AG08395 (cell line): ENCODE measurements at regions not wholly inside any gene's neighbourhood (a gene's known extent, or its start where the extent isn't known, plus 50 kb on each side); places are given as distances from the start of the nearest gene placed in this dataset.

Experiments
- DNase-seq: peaks from one replicate; pipeline ENCODE4 v3.0.0; 2012; ENCODE audit warnings: mixed read lengths, low spot score

GRCh38 chr3:5618170-5618569 lies 430.7 kb downstream of the EDEM1 start:
- no peak for DNase-seq

DNA sequence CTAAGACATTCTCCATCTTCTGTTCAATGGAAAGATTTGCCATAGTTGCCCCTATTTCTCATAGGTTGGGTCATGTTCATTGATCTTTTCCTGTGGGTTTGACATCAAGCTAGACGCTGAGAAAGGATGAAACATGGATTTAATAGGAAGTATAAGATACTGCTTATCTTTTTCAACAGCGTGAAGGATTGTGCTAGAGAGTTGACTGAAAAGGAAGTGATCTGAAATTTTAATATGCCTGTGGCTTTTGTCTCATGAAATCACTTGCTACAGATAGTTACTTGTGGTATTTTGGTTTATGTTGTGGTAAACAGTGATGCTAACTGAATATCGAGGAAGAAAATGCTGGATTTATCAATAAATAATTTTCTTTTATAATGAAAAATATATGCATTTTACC lies 442.9 kb downstream of the EDEM1 start:
- DNase-seq = no peak

DNA sequence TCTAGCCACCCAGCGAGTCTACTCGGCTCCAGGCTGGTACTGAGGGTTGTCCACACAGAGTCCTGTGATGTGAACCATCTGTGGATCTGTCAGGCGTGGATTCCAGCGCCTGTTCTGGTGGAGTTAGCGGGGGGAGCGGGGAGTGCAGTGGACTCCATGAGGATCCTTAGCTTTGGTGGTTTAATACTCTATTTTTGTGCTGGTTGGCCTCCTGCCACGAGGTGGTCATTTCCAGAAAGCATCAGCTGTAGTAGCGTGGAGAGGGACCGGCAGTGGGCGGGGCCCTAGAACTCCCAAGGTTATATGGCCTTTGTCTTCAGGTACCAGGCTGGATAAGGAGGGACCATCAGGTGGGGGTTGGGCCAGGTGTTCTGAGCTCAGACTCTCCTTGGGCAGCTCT lies 446.5 kb downstream of the EDEM1 start:
- DNase-seq = no peak

DNA sequence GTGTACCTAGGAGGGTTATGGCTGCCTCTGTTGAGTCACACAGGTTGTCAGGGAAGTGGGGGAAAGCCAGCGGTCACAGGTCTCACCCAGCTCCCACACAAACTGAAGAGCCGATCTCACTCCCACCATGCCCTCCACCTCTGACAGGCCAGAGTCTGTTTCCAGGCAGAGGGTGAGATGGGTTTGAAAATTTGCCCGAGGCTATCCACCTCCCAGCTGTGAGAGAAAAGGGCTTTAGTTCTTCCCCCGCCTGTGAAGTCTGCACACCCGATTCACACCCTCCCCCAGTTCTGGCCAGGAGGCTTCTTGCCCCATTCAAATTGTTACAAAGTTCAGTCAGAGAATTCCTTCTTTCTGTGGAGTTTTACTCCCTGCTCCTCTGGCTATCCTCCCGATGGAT lies 446.9 kb downstream of the EDEM1 start:
- no peak for DNase-seq

- no peak for DNase-seq
Measured at GRCh38 chr3:5635746-5636145, 448.2 kb downstream of the EDEM1 start.

DNA sequence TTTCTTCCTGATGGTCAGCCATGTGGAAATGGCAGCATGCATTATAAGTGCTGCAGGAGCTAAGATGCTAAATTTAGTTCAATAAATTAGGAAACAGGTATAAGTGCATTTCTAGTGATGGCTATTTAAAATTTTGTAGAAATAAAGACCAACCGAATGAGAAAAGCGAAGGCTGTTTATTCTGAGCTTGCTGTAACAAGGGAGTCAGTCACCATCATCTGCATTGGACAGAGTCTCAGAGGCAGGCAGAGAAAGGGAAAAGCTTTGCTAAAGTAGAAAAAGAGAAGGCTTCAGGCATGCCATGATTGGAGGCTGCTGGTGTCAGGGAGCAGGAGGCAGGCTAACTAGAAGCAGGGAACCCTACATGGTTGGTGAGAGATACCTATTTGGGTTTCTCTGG lies 451.0 kb downstream of the EDEM1 start:
- no peak for DNase-seq

- no peak for DNase-seq
Measured at GRCh38 chr3:5644773-5645670, 457.5 kb downstream of the EDEM1 start.

GRCh38 chr3:5645692-5646410 lies 458.3 kb downstream of the EDEM1 start:
- DNase-seq = no peak

DNA sequence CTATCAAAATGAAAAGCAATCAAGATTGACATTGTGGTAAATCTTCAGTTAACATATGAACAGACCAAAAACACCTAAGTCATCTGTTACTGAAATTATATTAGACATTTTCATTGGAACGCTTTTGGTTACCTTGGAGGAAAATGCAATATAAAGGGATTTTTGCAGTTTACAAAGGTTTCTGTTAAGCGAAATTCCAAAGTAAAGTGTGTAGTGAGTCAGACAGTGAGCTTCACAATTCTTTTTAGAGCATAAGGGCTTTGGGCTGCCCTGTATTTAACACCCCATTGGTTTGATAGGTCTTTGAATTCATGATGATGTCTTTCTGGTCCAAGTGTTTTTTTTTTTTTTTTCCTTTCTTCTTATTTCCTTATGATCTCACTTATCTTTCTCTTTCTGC lies 462.8 kb downstream of the EDEM1 start:
- DNase-seq = no peak

GRCh38 chr3:5651351-5651750 lies 463.8 kb downstream of the EDEM1 start:
- no peak for DNase-seq

- DNase-seq = no peak
Measured at GRCh38 chr3:5653426-5654143, 466.1 kb downstream of the EDEM1 start.

GRCh38 chr3:5657106-5657505 lies 469.6 kb downstream of the EDEM1 start:
- DNase-seq = no peak

DNA sequence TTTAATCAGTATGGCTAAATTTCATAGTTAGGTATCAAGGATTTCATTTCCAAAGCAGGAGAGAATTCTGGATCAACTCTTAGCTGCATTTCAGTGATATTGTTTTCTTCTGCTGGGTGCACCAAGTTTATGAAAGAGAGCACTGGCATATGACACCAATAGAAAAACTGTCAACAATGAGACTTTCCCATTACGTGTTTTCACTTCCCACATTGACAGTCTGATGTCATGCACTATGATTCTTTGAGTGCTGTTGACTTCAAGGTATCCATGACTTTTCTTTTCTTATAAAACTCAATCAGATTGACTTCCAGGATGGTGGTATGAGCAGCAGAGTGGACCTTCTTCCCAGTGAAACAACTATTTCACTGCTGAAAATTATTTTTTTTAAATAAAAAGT lies 476.1 kb downstream of the EDEM1 start:
- DNase-seq = no peak

DNA sequence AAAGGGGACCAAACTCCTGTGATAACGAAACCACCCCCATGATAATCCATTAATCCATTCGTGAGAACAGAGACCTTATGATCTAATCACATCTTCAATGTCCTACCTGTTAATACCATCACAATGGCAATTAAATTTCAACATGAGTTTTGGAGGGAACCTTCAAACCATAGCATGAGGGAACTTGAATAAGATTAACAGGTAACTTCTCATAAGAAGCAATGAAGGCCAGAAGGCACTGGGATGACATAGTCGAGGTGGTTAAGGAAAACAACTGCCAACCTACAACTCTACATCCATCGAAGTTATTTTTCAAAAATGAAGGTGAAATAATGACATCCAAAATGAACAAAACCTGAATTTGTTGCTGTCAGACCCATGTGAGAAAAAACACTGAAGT lies 478.9 kb downstream of the EDEM1 start:
- DNase-seq = no peak

DNA sequence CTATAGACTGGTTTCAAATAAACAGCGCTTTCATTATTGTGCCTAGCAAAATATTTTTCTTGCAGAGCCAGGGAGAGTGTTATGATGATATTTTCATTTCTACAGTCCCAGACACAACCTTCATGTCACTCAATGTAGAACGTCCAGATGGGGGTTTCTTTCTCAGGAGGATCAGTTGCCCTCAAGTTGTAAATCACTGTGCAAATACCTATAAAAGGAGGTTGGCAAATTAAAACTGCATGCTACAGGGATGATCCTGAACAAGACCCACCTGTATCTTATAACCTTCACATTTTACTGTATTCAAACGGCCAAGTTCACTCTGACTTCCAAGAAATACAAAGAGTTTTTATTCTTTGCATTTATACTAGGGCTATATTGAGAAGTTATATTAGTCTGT lies 486.0 kb downstream of the EDEM1 start:
- DNase-seq = no peak

DNA sequence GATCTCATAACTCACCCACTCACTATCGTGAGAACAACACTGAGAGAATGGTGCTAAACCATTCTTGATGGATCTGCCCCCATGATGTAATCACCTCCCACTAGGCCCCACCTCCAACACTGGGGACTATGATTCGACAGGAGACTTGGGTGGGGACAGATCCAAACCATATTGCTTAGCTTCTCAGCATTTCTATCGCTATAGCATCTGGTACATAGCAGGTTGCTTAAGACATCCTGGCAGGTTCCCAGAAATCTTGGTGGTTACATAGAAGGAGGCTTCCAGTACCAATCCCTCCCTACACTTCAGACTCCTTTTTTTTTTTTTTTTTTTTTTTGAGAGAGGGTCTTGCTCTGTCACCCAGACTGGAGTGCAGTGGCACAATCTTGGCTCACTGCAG lies 487.8 kb downstream of the EDEM1 start:
- no peak for DNase-seq

DNA sequence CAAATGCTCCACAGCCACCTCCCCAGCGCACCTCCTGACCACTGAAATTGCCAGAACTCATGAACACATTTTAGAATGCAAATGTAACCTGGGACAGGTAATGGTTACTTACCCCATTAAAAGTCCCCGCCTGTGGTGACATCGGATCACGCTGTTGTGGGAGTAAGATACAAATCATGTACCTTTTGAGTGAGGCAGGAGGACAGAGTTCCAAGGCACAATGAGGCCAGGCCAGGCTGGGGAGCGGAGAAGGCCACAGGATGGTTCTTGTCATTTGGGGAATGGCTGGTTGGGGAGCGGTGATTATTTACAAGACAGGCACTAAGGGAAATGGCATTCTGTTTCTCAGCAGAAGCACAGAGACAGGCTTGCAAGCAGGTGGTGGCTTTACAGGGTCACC lies 490.0 kb downstream of the EDEM1 start:
- no peak for DNase-seq

DNA sequence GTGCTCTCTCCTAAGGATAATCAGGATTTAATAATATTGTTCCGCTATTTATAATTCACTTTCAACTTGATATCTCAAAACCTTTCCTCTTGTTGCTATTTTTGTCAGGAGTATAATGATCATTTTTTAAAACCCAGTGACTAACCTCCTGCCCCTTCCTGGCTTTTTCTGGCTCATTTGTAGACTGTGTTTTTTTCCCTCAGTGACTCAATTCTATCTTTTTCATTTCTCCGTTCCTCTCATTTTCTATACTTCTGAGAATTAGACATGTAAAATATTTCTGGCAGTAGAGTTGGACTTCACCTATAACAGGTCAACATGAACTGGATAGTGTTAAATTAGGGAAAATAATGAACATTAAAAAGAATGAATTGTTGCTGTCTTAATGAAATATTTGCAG lies 490.7 kb downstream of the EDEM1 start:
- DNase-seq = no peak

GRCh38 chr3:5678844-5679243 lies 491.3 kb downstream of the EDEM1 start:
- DNase-seq = no peak

DNA sequence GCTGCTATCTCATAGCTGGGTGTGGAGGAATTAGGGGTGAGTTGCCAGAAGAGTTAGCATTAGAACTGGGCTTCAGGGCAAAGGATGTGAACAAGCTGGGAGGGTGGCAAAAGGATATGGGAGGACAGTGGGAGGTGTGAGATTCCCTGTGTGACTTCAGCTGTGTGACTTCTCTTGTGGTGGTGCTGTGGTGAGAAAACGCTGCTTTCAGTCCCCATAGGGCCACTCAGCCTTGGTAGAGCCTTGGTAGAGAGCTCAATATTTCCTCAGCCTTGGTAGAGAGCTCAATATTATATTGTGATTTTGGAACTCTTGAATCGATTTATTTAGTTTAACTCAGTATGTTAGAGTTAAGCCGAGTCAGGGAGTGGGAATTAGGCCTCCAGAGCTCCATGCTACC lies 499.7 kb downstream of the EDEM1 start:
- DNase-seq = no peak

DNA sequence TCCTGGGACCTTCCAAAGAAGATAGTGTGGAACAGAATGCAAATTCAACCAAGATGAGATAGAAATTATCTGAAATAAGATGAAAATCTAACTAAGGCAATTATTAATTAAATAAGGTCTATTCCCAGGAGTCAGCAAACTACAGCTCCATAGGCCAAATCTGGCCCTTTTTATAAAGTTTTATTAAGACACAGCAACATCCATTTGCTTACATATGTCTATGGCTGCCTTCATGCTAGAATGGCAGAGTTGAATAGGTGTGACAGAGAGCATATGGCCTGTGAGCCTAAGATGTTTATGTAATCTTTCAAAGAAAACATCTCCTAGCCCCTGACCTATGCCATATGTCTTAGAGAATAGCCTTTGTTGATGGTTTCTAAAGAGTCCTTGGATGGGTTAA lies 503.0 kb downstream of the EDEM1 start:
- no peak for DNase-seq

DNA sequence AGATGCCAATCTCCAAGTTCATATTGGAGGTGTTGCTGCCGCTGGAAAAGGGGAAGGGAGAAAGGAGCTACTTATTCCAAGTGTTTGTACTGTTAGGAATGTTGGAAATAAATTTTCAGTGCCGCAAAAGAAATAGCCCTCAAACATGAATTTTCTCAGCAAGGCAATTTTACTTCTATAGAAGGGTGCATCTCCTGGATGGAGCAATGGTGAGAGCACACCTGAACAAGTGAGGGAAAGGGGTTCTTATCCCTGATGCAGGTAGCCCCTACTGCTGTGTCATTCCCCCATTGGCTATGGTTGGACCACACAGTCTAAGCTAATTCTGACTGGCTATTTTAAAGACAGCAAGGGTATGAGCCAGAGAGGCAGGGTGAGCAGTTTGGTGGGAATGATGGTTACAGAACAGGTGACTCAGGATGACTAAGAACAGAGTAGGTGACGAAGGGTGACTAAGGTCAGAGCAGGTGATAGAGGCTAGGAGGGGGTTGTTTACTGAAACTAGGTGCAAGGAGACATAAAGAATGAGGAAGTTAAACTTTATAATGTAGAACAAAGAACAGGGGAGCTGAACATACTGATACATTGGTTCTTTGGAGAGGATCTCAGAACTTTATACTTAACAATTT lies 503.5 kb downstream of the EDEM1 start:
- no peak for DNase-seq
